ENCODE measurements at regions not wholly inside any gene's neighbourhood (a gene's known extent, or its start where the extent isn't known, plus 50 kb on each side); places are given as distances from the start of the nearest gene placed in this dataset.

- H3K4me3 ChIP-seq, result no peak overlapping the region
- no peak overlapping the region for H3K27ac ChIP-seq
- no peak for TF ChIP-seq CTCF (IDR thresholded peaks at IDR 0.05)
- no peak for DNase-seq (ENCODE audit: low spot score)
Measured at GRCh38 chr10:111874576-111874975, 309.0 kb downstream of the GPAM start.

- DNase-seq (ENCODE audit: low spot score), result no peak
- no peak overlapping the region for H3K27ac ChIP-seq
Measured at GRCh38 chr10:111875725-111876124, 307.8 kb downstream of the GPAM start.

GRCh38 chr10:111877258-111877657 lies 306.3 kb downstream of the GPAM start:
- DNase-seq (ENCODE audit: low spot score), result no peak
- TF ChIP-seq CTCF (IDR thresholded peaks at IDR 0.05), result no peak
- Histone ChIP-seq H3K4me3 (no peak overlapping the region), H3K27ac (no peak overlapping the region)

More at GRCh38 chr10:111875725-111876124, 307.8 kb downstream of the GPAM start:
- H3K4me3 ChIP-seq, result no peak overlapping the region
- no peak for TF ChIP-seq CTCF (IDR thresholded peaks at IDR 0.05)

- TF ChIP-seq CTCF (IDR thresholded peaks at IDR 0.05), result no peak
- H3K27ac ChIP-seq, result no peak overlapping the region
- DNase-seq (ENCODE audit: low spot score), result no peak
- no peak overlapping the region for H3K4me3 ChIP-seq
Measured at GRCh38 chr10:111879969-111880368, 303.6 kb downstream of the GPAM start.

GRCh38 chr10:111885046-111885445 lies 298.5 kb downstream of the GPAM start:
- no peak for TF ChIP-seq CTCF (IDR thresholded peaks at IDR 0.05)
- Histone ChIP-seq H3K4me3 (no peak overlapping the region), H3K27ac (no peak overlapping the region)
- no peak for DNase-seq (ENCODE audit: low spot score)

- Histone ChIP-seq H3K4me3 (no peak overlapping the region), H3K27ac (no peak overlapping the region)
- TF ChIP-seq CTCF (IDR thresholded peaks at IDR 0.05), result no peak
- DNase-seq (ENCODE audit: low spot score), result no peak
Measured at GRCh38 chr10:111885919-111886318, 297.6 kb downstream of the GPAM start.

GRCh38 chr10:111887266-111887665 lies 296.3 kb downstream of the GPAM start:
- TF ChIP-seq CTCF (IDR thresholded peaks at IDR 0.05), result no peak

More at GRCh38 chr10:111887266-111887665, 296.3 kb downstream of the GPAM start:
- no peak overlapping the region for H3K27ac ChIP-seq
- no peak overlapping the region for H3K4me3 ChIP-seq
- DNase-seq (ENCODE audit: low spot score), result no peak
